ENCODE measurements at regions not wholly inside any gene's neighbourhood (a gene's known extent, or its start where the extent isn't known, plus 50 kb on each side); places are given as distances from the start of the nearest gene placed in this dataset.

DNA sequence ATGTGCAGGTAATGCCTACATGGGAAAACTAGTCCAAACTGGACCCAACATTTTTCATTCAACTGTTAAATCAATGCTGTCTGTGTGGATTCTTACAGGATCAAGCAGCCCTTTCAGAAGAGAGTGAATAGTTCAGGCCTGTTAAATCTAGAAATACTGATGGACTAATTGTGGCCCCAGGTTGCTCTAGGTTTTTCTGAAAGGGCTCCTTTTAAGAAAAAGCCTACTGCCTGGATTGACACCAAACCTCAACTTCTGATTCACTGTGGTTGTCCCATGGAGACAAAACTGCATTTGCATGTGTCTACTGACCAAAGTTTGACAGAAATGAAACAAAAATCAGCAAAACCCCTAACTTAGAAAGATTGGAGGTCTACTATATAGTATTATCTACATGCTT, 437.0 kb downstream of the KLF12 start:
- TF ChIP-seq ZNF510 (tag by site-specific recombination; IDR thresholded peaks at IDR 0.05; ENCODE audit: insufficient replicate concordance) = no peak
- TF ChIP-seq, protein P1, sequence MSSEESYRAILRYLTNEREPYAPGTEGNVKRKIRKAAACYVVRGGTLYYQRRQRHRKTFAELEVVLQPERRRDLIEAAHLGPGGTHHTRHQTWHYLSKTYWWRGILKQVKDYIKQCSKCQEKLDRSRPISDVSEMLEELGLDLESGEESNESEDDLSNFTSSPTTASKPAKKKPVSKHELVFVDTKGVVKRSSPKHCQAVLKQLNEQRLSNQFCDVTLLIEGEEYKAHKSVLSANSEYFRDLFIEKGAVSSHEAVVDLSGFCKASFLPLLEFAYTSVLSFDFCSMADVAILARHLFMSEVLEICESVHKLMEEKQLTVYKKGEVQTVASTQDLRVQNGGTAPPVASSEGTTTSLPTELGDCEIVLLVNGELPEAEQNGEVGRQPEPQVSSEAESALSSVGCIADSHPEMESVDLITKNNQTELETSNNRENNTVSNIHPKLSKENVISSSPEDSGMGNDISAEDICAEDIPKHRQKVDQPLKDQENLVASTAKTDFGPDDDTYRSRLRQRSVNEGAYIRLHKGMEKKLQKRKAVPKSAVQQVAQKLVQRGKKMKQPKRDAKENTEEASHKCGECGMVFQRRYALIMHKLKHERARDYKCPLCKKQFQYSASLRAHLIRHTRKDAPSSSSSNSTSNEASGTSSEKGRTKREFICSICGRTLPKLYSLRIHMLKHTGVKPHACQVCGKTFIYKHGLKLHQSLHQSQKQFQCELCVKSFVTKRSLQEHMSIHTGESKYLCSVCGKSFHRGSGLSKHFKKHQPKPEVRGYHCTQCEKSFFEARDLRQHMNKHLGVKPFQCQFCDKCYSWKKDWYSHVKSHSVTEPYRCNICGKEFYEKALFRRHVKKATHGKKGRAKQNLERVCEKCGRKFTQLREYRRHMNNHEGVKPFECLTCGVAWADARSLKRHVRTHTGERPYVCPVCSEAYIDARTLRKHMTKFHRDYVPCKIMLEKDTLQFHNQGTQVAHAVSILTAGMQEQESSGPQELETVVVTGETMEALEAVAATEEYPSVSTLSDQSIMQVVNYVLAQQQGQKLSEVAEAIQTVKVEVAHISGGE (tag by site-specific recombination; conservative IDR thresholded peaks at IDR 0.05; ENCODE audit: low read depth) = no peak
- TF ChIP-seq ZNF768 (tag by site-specific recombination; IDR thresholded peaks at IDR 0.05) = no peak
- TF ChIP-seq ZNF626 (tag by site-specific recombination; IDR thresholded peaks at IDR 0.05) = no peak
- no peak for TF ChIP-seq SETDB1 (IDR thresholded peaks at IDR 0.05; ENCODE audit: insufficient read length, low read length)
- TF ChIP-seq, protein P2, sequence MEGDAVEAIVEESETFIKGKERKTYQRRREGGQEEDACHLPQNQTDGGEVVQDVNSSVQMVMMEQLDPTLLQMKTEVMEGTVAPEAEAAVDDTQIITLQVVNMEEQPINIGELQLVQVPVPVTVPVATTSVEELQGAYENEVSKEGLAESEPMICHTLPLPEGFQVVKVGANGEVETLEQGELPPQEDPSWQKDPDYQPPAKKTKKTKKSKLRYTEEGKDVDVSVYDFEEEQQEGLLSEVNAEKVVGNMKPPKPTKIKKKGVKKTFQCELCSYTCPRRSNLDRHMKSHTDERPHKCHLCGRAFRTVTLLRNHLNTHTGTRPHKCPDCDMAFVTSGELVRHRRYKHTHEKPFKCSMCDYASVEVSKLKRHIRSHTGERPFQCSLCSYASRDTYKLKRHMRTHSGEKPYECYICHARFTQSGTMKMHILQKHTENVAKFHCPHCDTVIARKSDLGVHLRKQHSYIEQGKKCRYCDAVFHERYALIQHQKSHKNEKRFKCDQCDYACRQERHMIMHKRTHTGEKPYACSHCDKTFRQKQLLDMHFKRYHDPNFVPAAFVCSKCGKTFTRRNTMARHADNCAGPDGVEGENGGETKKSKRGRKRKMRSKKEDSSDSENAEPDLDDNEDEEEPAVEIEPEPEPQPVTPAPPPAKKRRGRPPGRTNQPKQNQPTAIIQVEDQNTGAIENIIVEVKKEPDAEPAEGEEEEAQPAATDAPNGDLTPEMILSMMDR (tag by site-specific recombination; IDR thresholded peaks at IDR 0.05) = no peak
- TF ChIP-seq ZNF558 (tag by site-specific recombination; IDR thresholded peaks at IDR 0.05) = no peak
- no peak for TF ChIP-seq GLIS2 (tag by site-specific recombination; IDR thresholded peaks at IDR 0.05)
- TF ChIP-seq HOXA7 (CRISPR knock-in tag; IDR thresholded peaks at IDR 0.05; ENCODE audit: borderline replicate concordance) = no peak
- TF ChIP-seq ZBTB7A (tag by site-specific recombination; IDR thresholded peaks at IDR 0.05; ENCODE audit: low read depth) = no peak
- TF ChIP-seq, protein P3, sequence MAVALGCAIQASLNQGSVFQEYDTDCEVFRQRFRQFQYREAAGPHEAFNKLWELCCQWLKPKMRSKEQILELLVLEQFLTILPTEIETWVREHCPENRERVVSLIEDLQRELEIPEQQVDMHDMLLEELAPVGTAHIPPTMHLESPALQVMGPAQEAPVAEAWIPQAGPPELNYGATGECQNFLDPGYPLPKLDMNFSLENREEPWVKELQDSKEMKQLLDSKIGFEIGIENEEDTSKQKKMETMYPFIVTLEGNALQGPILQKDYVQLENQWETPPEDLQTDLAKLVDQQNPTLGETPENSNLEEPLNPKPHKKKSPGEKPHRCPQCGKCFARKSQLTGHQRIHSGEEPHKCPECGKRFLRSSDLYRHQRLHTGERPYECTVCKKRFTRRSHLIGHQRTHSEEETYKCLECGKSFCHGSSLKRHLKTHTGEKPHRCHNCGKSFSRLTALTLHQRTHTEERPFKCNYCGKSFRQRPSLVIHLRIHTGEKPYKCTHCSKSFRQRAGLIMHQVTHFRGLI (tag by site-specific recombination; IDR thresholded peaks at IDR 0.05) = no peak

Measured in HEK293 (cell line).